Gastrocnemius medialis (tissue), 4 donors: ENCODE measurements at regions not wholly inside any gene's neighbourhood (a gene's known extent, or its start where the extent isn't known, plus 50 kb on each side); places are given as distances from the start of the nearest gene placed in this dataset.
"Not testable (repeated sequence)": the region's sequence is repeated elsewhere in the genome, so short reads cannot be mapped to it uniquely, and the experiment has no call there.

Experiments
- ATAC-seq, 2 donors: fragments of 150-250 bp; one replicate each; pipeline ENCODE4 v1.9.1; 2016
- DNase-seq, 2 donors: peaks; one replicate each; pipeline ENCODE4 v3.0.0-alpha.2; 2019
- H3K27ac ChIP-seq, 4 donors: fragments of 200-600 bp; sonication (generic); 1 replicate in 1 of 4; 2 replicates in 3 of 4; pipeline ENCODE4 v1.5.1; 2016 to 2018; ENCODE audit warnings: mild to moderate bottlenecking in 2 of 4, moderate library complexity in 1 of 4
- H3K27me3 ChIP-seq, 3 donors: fragments of 200-600 bp; sonication (generic) in 2 of 3; 1 replicate in 1 of 3; 2 replicates in 2 of 3; pipeline versions ENCODE4 v1.5.1 to v1.6.0; 2016 to 2019; ENCODE audit warnings: mild to moderate bottlenecking in 1 of 3, moderate library complexity in 1 of 3
- H3K36me3 ChIP-seq, 2 donors: fragments of 200-600 bp; sonication (generic) in 1 of 2; one replicate each; pipeline ENCODE4 v1.5.1; 2017 to 2018
- H3K4me1 ChIP-seq, 2 donors: fragments of 200-600 bp; sonication (generic) in 1 of 2; one replicate each; pipeline ENCODE4 v1.5.1; 2016 to 2017; ENCODE audit warnings: mild to moderate bottlenecking in 2 of 2
- H3K4me3 ChIP-seq, 4 donors: fragments of 200-600 bp; sonication (generic) in 3 of 4; 1 replicate in 1 of 4; 2 replicates in 3 of 4; pipeline ENCODE4 v1.5.1; 2016 to 2019; ENCODE audit warnings: mild to moderate bottlenecking in 2 of 4
- H3K9me3 ChIP-seq, 3 donors: fragments of 200-600 bp; sonication (generic) in 2 of 3; 1 replicate in 1 of 3; 2 replicates in 2 of 3; pipeline ENCODE4 v1.5.1; 2016 to 2019
- CTCF ChIP-seq, 5 experiments: fragments of 450-650 bp in 3 of 5; fragments of 200-600 bp in 2 of 5; sonication (generic) in 2 of 5; IDR thresholded peaks in 4 of 5; conservative IDR thresholded peaks in 1 of 5; 1 replicate in 4 of 5; 2 replicates in 1 of 5; pipeline ENCODE4 v1.5.1; 2016 to 2019; ENCODE audit warnings: antibody characterized with exemption in 5 of 5, mild to moderate bottlenecking in 3 of 5, moderate library complexity in 3 of 5
- POLR2A ChIP-seq, 2 donors: fragments of 450-650 bp; IDR thresholded peaks; one replicate each; pipeline ENCODE4 v1.6.1; 2017; ENCODE audit warnings: antibody characterized with exemption in 2 of 2, mild to moderate bottlenecking in 2 of 2, moderate library complexity in 2 of 2
- in situ Hi-C, 4 donors: fragments of 200-750 bp; cut with MboI; loops; one replicate each; pipeline versions ENCODE4 v1.15.0 to v1.8.0; 2017; ENCODE audit warnings: low sequenced_read_pairs in 4 of 4
- intact Hi-C: fragments of 100-400 bp; cut with DNase I; formaldehyde crosslinking; loops from one replicate; pipeline ENCODE4 v1.15.1; 2023; ENCODE audit warnings: low total_unique reads

DNA sequence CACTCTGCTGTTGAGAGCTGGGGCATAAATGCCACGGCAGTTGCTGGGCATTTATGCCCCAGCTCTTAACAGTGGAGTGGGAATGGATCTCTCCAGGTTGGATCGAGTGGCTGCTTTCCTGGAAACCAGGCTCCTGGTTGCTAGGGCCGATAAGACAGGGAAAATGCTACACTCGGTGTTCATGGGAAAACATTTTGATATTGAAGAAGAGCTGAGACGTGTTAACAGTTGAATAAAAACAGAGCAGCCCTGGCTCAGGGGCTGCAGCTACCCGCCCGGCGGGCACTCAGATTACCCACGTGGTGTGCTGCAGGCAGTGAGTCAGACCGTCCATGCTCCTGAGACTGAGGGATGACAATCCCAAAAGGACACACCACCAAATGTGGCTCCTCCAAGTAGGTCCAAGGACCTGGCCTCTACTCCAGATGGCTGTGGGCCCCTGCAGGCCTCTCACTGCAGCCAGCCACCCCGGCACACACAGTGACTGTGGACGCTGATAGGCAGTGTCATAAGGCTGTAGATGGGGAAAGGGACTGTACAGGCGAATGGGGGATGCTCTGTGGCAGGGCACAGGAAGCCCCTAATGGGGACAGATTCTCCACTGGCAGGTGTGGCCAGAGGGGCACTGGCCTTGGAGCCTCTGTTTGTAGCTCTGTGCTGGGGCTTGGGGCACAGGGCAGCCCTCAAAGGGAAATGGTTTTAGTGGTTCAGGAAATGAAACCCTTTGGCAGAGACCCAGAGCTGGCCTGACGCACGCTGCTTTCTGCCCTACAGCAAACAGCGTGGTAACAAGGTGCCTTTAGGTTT lies 237.8 kb downstream of the LY86 start:
- DNase-seq: peak; percentile 88 to 95
- Histone ChIP-seq H3K9me3 (no peaks in the 10 kb centered on the region), H3K27me3 (no peaks in the 10 kb centered on the region), H3K27ac (peak overlapping the region; percentile 95 to 98 (median 98)), H3K4me3 (peak overlapping the region; percentile 32 to 50 (median 39)), H3K4me1 (peaks cover 25 to 31% of the 10 kb centered on the region in 2 donors), H3K36me3 (no peaks in the 10 kb centered on the region)
- in situ Hi-C loops (loop anchor here in 1 of 4 donors (5.0 kb wide), 1 partner anchor 66 kb away; no protein-coding TSS in a partner anchor), intact Hi-C loops (loop anchor here (1.0 to 10.0 kb wide), 6 partner anchors 66 to 389 kb away; no protein-coding TSS in a partner anchor)
- TF ChIP-seq CTCF (IDR thresholded peaks at IDR 0.05 in 4 of 5, conservative IDR thresholded peaks at IDR 0.05 in 1 of 5) (no peak), POLR2A (IDR thresholded peaks at IDR 0.05) (peak; percentile 59 to 70)
- peak; percentile 73 to 82 for ATAC-seq

GRCh38 chr6:6826961-6827360 lies 238.4 kb downstream of the LY86 start:
- no peak for ATAC-seq
- Histone ChIP-seq H3K4me3 (peak overlapping the region in 1 of 4 donors; percentile 7), H3K27me3 (no peaks in the 10 kb centered on the region), H3K9me3 (no peaks in the 10 kb centered on the region), H3K36me3 (no peaks in the 10 kb centered on the region), H3K27ac (peak overlapping the region; percentile 95 to 98 (median 98)), H3K4me1 (peaks cover 25 to 31% of the 10 kb centered on the region in 2 donors)
- TF ChIP-seq CTCF (IDR thresholded peaks at IDR 0.05 in 4 of 5, conservative IDR thresholded peaks at IDR 0.05 in 1 of 5): no peak
- no peak for TF ChIP-seq POLR2A (IDR thresholded peaks at IDR 0.05)
- intact Hi-C loops (loop anchor here (1.0 to 10.0 kb wide), 6 partner anchors 65 to 388 kb away; no protein-coding TSS in a partner anchor), in situ Hi-C loops (loop anchor here in 1 of 4 donors (5.0 kb wide), 1 partner anchor 65 kb away; no protein-coding TSS in a partner anchor)
- DNase-seq: no peak

GRCh38 chr6:6829872-6830685 lies 241.6 kb downstream of the LY86 start:
- no peaks in the 10 kb centered on the region for H3K36me3 ChIP-seq
- intact Hi-C loops: loop anchor here (5.0 to 10.0 kb wide), 4 partner anchors 97 to 385 kb away; no protein-coding TSS in a partner anchor
- H3K4me3 ChIP-seq: no peak overlapping the region
- DNase-seq (no peak), ATAC-seq (no peak)
- no peak for TF ChIP-seq CTCF (IDR thresholded peaks at IDR 0.05 in 4 of 5, conservative IDR thresholded peaks at IDR 0.05 in 1 of 5)
- TF ChIP-seq POLR2A (IDR thresholded peaks at IDR 0.05): no peak
- no peaks in the 10 kb centered on the region for H3K9me3 ChIP-seq
- peaks cover 19 to 22% of the 10 kb centered on the region in 2 donors for H3K4me1 ChIP-seq
- H3K27ac ChIP-seq: peak overlapping the region in 2 of 4 donors; percentile 11 to 16
- H3K27me3 ChIP-seq: no peaks in the 10 kb centered on the region
- in situ Hi-C loops: loop anchor here in 1 of 4 donors (5.0 kb wide), 1 partner anchor 62 kb away; no protein-coding TSS in a partner anchor

GRCh38 chr6:6830686-6831063 lies 242.2 kb downstream of the LY86 start:
- H3K4me3 ChIP-seq, H3K27me3 ChIP-seq, intact Hi-C loops, ATAC-seq, H3K9me3 ChIP-seq, H3K36me3 ChIP-seq, in situ Hi-C loops, DNase-seq: not testable (repeated sequence)
- H3K4me1 ChIP-seq: peaks cover 17 to 18% of the 10 kb centered on the region in 2 donors
- peak overlapping the region in 1 of 4 donors; percentile 11 for H3K27ac ChIP-seq
